HepG2 (cell line): ENCODE measurements at regions not wholly inside any gene's neighbourhood (a gene's known extent, or its start where the extent isn't known, plus 50 kb on each side); places are given as distances from the start of the nearest gene placed in this dataset.

ENCODE experiments used
- ATAC-seq: fragments of 200-7000 bp; cut with Tn5 transposase; 3 replicates; pipeline ENCODE4 v1.9.1; 2020; ENCODE audit warnings: mild to moderate bottlenecking, moderate library complexity
- BruUV-seq: library from RNA; stranded (reverse); fragments of 400-500 nt; replicated peaks from 2 replicates; lab custom pipeline; 2021; lab: Mats Ljungman, UMichigan
- CTCF ChIA-PET: fragments of 300-600 bp; formaldehyde crosslinking; extraction: SDS; loops from one replicate; lab custom pipeline; 2021; ENCODE audit warnings: low total read pairs, inconsistent platforms, low intra/inter-chr PET ratio; lab: Yijun Ruan, JAX
- POLR2A ChIA-PET: fragments of 350-600 bp; sonication (Branson Sonifier 250); formaldehyde crosslinking; loops from one replicate; lab custom pipeline; 2020; ENCODE audit warnings: antibody characterized with exemption, inconsistent platforms; lab: Yijun Ruan, JAX
- DNase-seq: peaks from one replicate; pipeline ENCODE4 v3.0.0-alpha.2; 2015; ENCODE audit warnings: low spot score
- FAIRE-seq: peaks from 3 replicates; lab custom pipeline; 2011; peaks lifted over from hg19 to GRCh38; lab: Jason Lieb, UNC
- H2AFZ ChIP-seq: one replicate; pipeline ENCODE4 v1.6.1; 2011; ENCODE audit warnings: low read length, inconsistent platforms
- H3K27ac ChIP-seq: fragments of 300-600 bp; 3 replicates; pipeline ENCODE4 v1.8.0; 2011; ENCODE audit warnings: mixed run types, mild to moderate bottlenecking, mixed read lengths, low read length, inconsistent platforms; ENCODE audit not compliant: insufficient read depth; ENCODE audit errors: extremely low read length
- H3K27me3 ChIP-seq, 2 experiments: fragments of 200-600 bp in 1 of 2; 2 replicates in 1 of 2; 3 replicates in 1 of 2; pipeline versions ENCODE4 v1.6.0 to v1.8.0; 2011; ENCODE audit warnings: low read length in 2 of 2, mild to moderate bottlenecking in 2 of 2, moderate library complexity in 2 of 2, inconsistent platforms in 1 of 2; ENCODE audit not compliant: insufficient read depth in 2 of 2, control insufficient read depth in 1 of 2
- H3K36me3 ChIP-seq, 2 experiments: fragments of 200-600 bp in 1 of 2; replicated peaks in 1 of 2; 2 replicates in 1 of 2; 3 replicates in 1 of 2; pipeline versions ENCODE4 v1.5.1 to v1.8.0; 2011; ENCODE audit warnings: low read length in 2 of 2, inconsistent platforms in 1 of 2; ENCODE audit not compliant: insufficient read depth in 2 of 2, control insufficient read depth in 1 of 2
- H3K4me1 ChIP-seq: 2 replicates; pipeline ENCODE4 v1.5.1; 2012; ENCODE audit warnings: low read length, inconsistent platforms; ENCODE audit not compliant: insufficient read depth
- H3K4me2 ChIP-seq: 2 replicates; pipeline ENCODE4 v1.6.0; 2011; ENCODE audit warnings: low read depth, low read length, inconsistent platforms
- H3K4me3 ChIP-seq, 3 experiments: fragments of 200-600 bp in 1 of 3; sonication (generic), shearing (Covaris generic) in 1 of 3; replicated peaks in 1 of 3; 2 replicates each; pipeline ENCODE4 v1.5.1; 2011 to 2016; ENCODE audit warnings: low read length in 3 of 3, inconsistent platforms in 2 of 3, low read depth in 2 of 3, mild to moderate bottlenecking in 2 of 3, control low read depth in 1 of 3, mixed read lengths in 1 of 3; ENCODE audit not compliant: insufficient read depth in 1 of 3
- H3K79me2 ChIP-seq: one replicate; pipeline ENCODE4 v1.6.1; 2011; ENCODE audit warnings: low read length, inconsistent platforms; ENCODE audit not compliant: insufficient read depth
- H3K9ac ChIP-seq: 2 replicates; pipeline ENCODE4 v1.6.0; 2011; ENCODE audit warnings: mild to moderate bottlenecking, low read depth, low read length, inconsistent platforms; ENCODE audit not compliant: insufficient read depth
- H3K9me3 ChIP-seq: 2 replicates; pipeline ENCODE4 v1.5.1; 2012; ENCODE audit warnings: mild to moderate bottlenecking, low read length
- H4K20me1 ChIP-seq: 2 replicates; pipeline ENCODE4 v1.6.0; 2011; ENCODE audit warnings: inconsistent platforms, mild to moderate bottlenecking, low read length, moderate library complexity; ENCODE audit not compliant: insufficient read depth
- DNMT1 ChIP-seq: sonication (generic); formaldehyde crosslinking; IDR thresholded peaks from 2 replicates; pipeline ENCODE4 v1.5.1; 2020; ENCODE audit warnings: mild to moderate bottlenecking, missing genetic modification reagents
- DZIP1 ChIP-seq: sonication (generic); formaldehyde crosslinking; IDR thresholded peaks from 2 replicates; pipeline ENCODE4 v1.5.0; 2020; ENCODE audit warnings: mild to moderate bottlenecking, missing genetic modification reagents
- HOXA9 ChIP-seq: sonication (generic); formaldehyde crosslinking; IDR thresholded peaks from 2 replicates; pipeline ENCODE4 v1.8.1; 2022; ENCODE audit warnings: missing genetic modification reagents, mild to moderate bottlenecking, moderate library complexity, borderline replicate concordance
- MTF1 ChIP-seq: sonication (generic); formaldehyde crosslinking; IDR thresholded peaks from 2 replicates; pipeline ENCODE4 v1.5.0; 2020; ENCODE audit warnings: missing genetic modification reagents
- REPIN1 ChIP-seq: sonication (generic); formaldehyde crosslinking; IDR thresholded peaks from 2 replicates; pipeline ENCODE4 v1.8.0; 2022; ENCODE audit warnings: missing genetic modification reagents, low read depth, mild to moderate bottlenecking, borderline replicate concordance
- RFXAP ChIP-seq: sonication (generic); formaldehyde crosslinking; IDR thresholded peaks from 2 replicates; pipeline ENCODE4 v1.4.0; 2020; ENCODE audit warnings: missing genetic modification reagents, borderline replicate concordance
- SMAD3 ChIP-seq: sonication (generic); formaldehyde crosslinking; IDR thresholded peaks from 2 replicates; pipeline ENCODE4 v1.4.0; 2020; ENCODE audit warnings: missing genetic modification reagents
- ZBTB42 ChIP-seq: sonication (generic); formaldehyde crosslinking; IDR thresholded peaks from 2 replicates; pipeline ENCODE4 v1.5.0; 2020; ENCODE audit warnings: mild to moderate bottlenecking, missing genetic modification reagents
- ZBTB8A ChIP-seq: sonication (generic); formaldehyde crosslinking; IDR thresholded peaks from 2 replicates; pipeline ENCODE4 v1.4.0; 2020; ENCODE audit warnings: mild to moderate bottlenecking, low read depth, missing genetic modification reagents, borderline replicate concordance
- ZFYVE20 ChIP-seq: sonication (generic); formaldehyde crosslinking; IDR thresholded peaks from 2 replicates; pipeline ENCODE4 v1.8.0; 2023; ENCODE audit warnings: low read depth, mild to moderate bottlenecking, moderate library complexity, missing genetic modification reagents, borderline replicate concordance
- ZKSCAN5 ChIP-seq: sonication (generic); formaldehyde crosslinking; IDR thresholded peaks from 2 replicates; pipeline ENCODE4 v1.5.1; 2020; ENCODE audit warnings: mild to moderate bottlenecking, missing genetic modification reagents
- ZNF614 ChIP-seq: IDR thresholded peaks from 2 replicates; pipeline ENCODE4 v1.6.1; 2018; ENCODE audit warnings: missing biosample characterization, missing genetic modification reagents, inconsistent platforms, borderline replicate concordance
- ZNF652 ChIP-seq: IDR thresholded peaks from 2 replicates; pipeline ENCODE4 v1.6.1; 2016; ENCODE audit warnings: low read depth, borderline replicate concordance
- ZNF737 ChIP-seq: sonication (generic); formaldehyde crosslinking; IDR thresholded peaks from 2 replicates; pipeline ENCODE4 v1.5.0; 2020; ENCODE audit warnings: missing genetic modification reagents, mild to moderate bottlenecking, borderline replicate concordance
- WGBS: methylation state at CpG from one replicate; pipeline ENCODE4 v1.1.6; 2017; ENCODE audit warnings: low lambda C conversion rate; 5-methylcytosine and 5-hydroxymethylcytosine counted together
- in situ Hi-C: cut with HindIII; loops from 2 replicates; pipeline ENCODE4 v1.10.0; 2017; ENCODE audit warnings: low pct_unique_long_range_greater_than_20kb; ENCODE audit not compliant: extremely low pct_ligation_motif_present
- intact Hi-C: fragments of 100-400 bp; cut with micrococcal nuclease; formaldehyde crosslinking; loops from one replicate; pipeline ENCODE4 v1.10.0; 2022; ENCODE audit not compliant: unreplicated experiment
- TF ChIP-seq, protein P1 (sequence below): fragments of 450-650 bp; IDR thresholded peaks from 2 replicates; pipeline ENCODE4 v1.6.1; 2017
- TF ChIP-seq, protein P2 (sequence below): sonication (generic); formaldehyde crosslinking; IDR thresholded peaks from 2 replicates; pipeline ENCODE4 v1.9.0; 2021; ENCODE audit warnings: missing genetic modification reagents, borderline replicate concordance

- H3K27ac ChIP-seq, result no peak overlapping the region
- no peaks in the 10 kb centered on the region for H3K4me1 ChIP-seq
- intact Hi-C loops (no loop called here), in situ Hi-C loops (no loop called here)
- BruUV-seq, result no TSS peak
- FAIRE-seq (no peak), ATAC-seq (no peak), DNase-seq (no peak)
- no peaks in the 10 kb centered on the region for H3K9me3 ChIP-seq
- H3K9ac ChIP-seq, result no peak overlapping the region
- H3K4me3 ChIP-seq, result no peak overlapping the region
- peaks cover 0 to 5% of the 10 kb centered on the region in 2 experiments; a peak in 1 of 5 replicates for H3K27me3 ChIP-seq
- TF ChIP-seq REPIN1 (CRISPR knock-in tag), result no peak
- TF ChIP-seq SMAD3 (CRISPR knock-in tag), result no peak
- no peak for TF ChIP-seq DNMT1 (CRISPR knock-in tag)
- no peak for TF ChIP-seq ZFYVE20 (CRISPR knock-in tag)
- TF ChIP-seq HOXA9, result no peak
- TF ChIP-seq ZNF652 (CRISPR knock-in tag), result no peak
- no peak for TF ChIP-seq DZIP1 (CRISPR knock-in tag)
- TF ChIP-seq, protein P1, sequence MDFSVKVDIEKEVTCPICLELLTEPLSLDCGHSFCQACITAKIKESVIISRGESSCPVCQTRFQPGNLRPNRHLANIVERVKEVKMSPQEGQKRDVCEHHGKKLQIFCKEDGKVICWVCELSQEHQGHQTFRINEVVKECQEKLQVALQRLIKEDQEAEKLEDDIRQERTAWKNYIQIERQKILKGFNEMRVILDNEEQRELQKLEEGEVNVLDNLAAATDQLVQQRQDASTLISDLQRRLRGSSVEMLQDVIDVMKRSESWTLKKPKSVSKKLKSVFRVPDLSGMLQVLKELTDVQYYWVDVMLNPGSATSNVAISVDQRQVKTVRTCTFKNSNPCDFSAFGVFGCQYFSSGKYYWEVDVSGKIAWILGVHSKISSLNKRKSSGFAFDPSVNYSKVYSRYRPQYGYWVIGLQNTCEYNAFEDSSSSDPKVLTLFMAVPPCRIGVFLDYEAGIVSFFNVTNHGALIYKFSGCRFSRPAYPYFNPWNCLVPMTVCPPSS, result no peak
- TF ChIP-seq, protein P2, sequence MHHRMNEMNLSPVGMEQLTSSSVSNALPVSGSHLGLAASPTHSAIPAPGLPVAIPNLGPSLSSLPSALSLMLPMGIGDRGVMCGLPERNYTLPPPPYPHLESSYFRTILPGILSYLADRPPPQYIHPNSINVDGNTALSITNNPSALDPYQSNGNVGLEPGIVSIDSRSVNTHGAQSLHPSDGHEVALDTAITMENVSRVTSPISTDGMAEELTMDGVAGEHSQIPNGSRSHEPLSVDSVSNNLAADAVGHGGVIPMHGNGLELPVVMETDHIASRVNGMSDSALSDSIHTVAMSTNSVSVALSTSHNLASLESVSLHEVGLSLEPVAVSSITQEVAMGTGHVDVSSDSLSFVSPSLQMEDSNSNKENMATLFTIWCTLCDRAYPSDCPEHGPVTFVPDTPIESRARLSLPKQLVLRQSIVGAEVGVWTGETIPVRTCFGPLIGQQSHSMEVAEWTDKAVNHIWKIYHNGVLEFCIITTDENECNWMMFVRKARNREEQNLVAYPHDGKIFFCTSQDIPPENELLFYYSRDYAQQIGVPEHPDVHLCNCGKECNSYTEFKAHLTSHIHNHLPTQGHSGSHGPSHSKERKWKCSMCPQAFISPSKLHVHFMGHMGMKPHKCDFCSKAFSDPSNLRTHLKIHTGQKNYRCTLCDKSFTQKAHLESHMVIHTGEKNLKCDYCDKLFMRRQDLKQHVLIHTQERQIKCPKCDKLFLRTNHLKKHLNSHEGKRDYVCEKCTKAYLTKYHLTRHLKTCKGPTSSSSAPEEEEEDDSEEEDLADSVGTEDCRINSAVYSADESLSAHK (CRISPR knock-in tag), result no peak
- TF ChIP-seq ZNF737 (CRISPR knock-in tag), result no peak
- TF ChIP-seq ZBTB42 (CRISPR knock-in tag), result no peak
- no peak for TF ChIP-seq RFXAP
- no peak for TF ChIP-seq MTF1 (CRISPR knock-in tag)
- TF ChIP-seq ZBTB8A (CRISPR knock-in tag), result no peak
- TF ChIP-seq ZKSCAN5 (CRISPR knock-in tag), result no peak
- TF ChIP-seq ZNF614 (CRISPR knock-in tag), result no peak
- ChIA-PET CTCF (no interaction called here), POLR2A (no interaction called here)
- no peak overlapping the region for H2AFZ ChIP-seq
- no peaks in the 10 kb centered on the region for H3K36me3 ChIP-seq
- H3K4me2 ChIP-seq, result no peak overlapping the region
- H3K79me2 ChIP-seq, result no peaks in the 10 kb centered on the region
- WGBS, result 0% methylated on average over 1 of the region's 1 CpG
- H4K20me1 ChIP-seq, result no peaks in the 10 kb centered on the region
Observed at GRCh38 chr1:232109391-232109790, 482.8 kb downstream of the DISC1 start.
